Neuronal stem cell (in vitro differentiated cells): ENCODE measurements at regions not wholly inside any gene's neighbourhood (a gene's known extent, or its start where the extent isn't known, plus 50 kb on each side); places are given as distances from the start of the nearest gene placed in this dataset.

Experiments
- DNase-seq: peaks from one replicate; pipeline ENCODE4 v3.0.0-alpha.2; 2013; ENCODE audit warnings: low spot score
- H2AFZ ChIP-seq: one replicate; pipeline ENCODE4 v1.6.1; 2013; ENCODE audit warnings: mild to moderate bottlenecking, low read length, inconsistent platforms
- H2AK5ac ChIP-seq: 2 replicates; pipeline ENCODE4 v1.6.1; 2013; ENCODE audit warnings: low read depth, mild to moderate bottlenecking, inconsistent platforms, low read length, moderate library complexity, mixed read lengths
- H2BK120ac ChIP-seq: 2 replicates; pipeline ENCODE4 v1.6.1; 2013; ENCODE audit warnings: low read depth, mild to moderate bottlenecking, inconsistent platforms, low read length, moderate library complexity, mixed read lengths
- H2BK12ac ChIP-seq: one replicate; pipeline ENCODE4 v1.6.1; 2013; ENCODE audit warnings: low read length, inconsistent platforms
- H2BK15ac ChIP-seq: 2 replicates; pipeline ENCODE4 v1.6.1; 2013; ENCODE audit warnings: mild to moderate bottlenecking, low read length, inconsistent platforms, mixed read lengths
- H2BK5ac ChIP-seq: one replicate; pipeline ENCODE4 v1.6.1; 2013; ENCODE audit warnings: inconsistent platforms, mild to moderate bottlenecking, low read length, moderate library complexity
- H3K14ac ChIP-seq: one replicate; pipeline ENCODE4 v1.6.1; 2013; ENCODE audit warnings: low read length, inconsistent platforms
- H3K18ac ChIP-seq: 2 replicates; pipeline ENCODE4 v1.6.1; 2013; ENCODE audit warnings: low read length, inconsistent platforms
- H3K23ac ChIP-seq: 2 replicates; pipeline ENCODE4 v1.6.1; 2013; ENCODE audit warnings: low read depth, mild to moderate bottlenecking, mixed read lengths, low read length, inconsistent platforms; ENCODE audit not compliant: poor library complexity
- H3K27ac ChIP-seq: replicated peaks from 3 replicates; pipeline ENCODE4 v1.5.1; 2013; ENCODE audit warnings: low read length, inconsistent platforms
- H3K27me3 ChIP-seq, 3 experiments: 2 replicates each; pipeline ENCODE4 v1.6.1; 2013; ENCODE audit warnings: low read length in 3 of 3, mild to moderate bottlenecking in 2 of 3, inconsistent platforms in 1 of 3, low read depth in 1 of 3, mixed read lengths in 1 of 3, moderate library complexity in 1 of 3; ENCODE audit not compliant: control insufficient read depth in 3 of 3, insufficient read depth in 3 of 3
- H3K36me3 ChIP-seq, 2 donors: replicated peaks in 1 of 2; 2 replicates each; pipeline ENCODE4 v1.6.1; 2013; ENCODE audit warnings: low read length in 2 of 2; ENCODE audit not compliant: control insufficient read depth in 2 of 2, insufficient read depth in 2 of 2
- H3K4ac ChIP-seq: 2 replicates; pipeline ENCODE4 v1.6.1; 2013; ENCODE audit warnings: inconsistent platforms, mild to moderate bottlenecking, low read length, moderate library complexity
- H3K4me1 ChIP-seq, 2 donors: 1 replicate in 1 of 2; 2 replicates in 1 of 2; pipeline ENCODE4 v1.6.1; 2013; ENCODE audit warnings: low read length in 2 of 2, low read depth in 1 of 2; ENCODE audit not compliant: control insufficient read depth in 2 of 2, insufficient read depth in 1 of 2
- H3K4me2 ChIP-seq: one replicate; pipeline ENCODE4 v1.6.1; 2013; ENCODE audit warnings: mild to moderate bottlenecking, low read length, inconsistent platforms; ENCODE audit not compliant: insufficient read depth, poor library complexity, severe bottlenecking
- H3K4me3 ChIP-seq, 2 donors: 2 replicates each; pipeline ENCODE4 v1.5.1; 2013; ENCODE audit warnings: low read length in 2 of 2, mild to moderate bottlenecking in 2 of 2, inconsistent platforms in 1 of 2, moderate library complexity in 1 of 2
- H3K79me1 ChIP-seq: one replicate; pipeline ENCODE4 v1.6.1; 2013; ENCODE audit warnings: low read depth, mild to moderate bottlenecking, inconsistent platforms, low read length, moderate library complexity
- H3K9ac ChIP-seq: one replicate; pipeline ENCODE4 v1.6.1; 2013; ENCODE audit warnings: mild to moderate bottlenecking, low read depth, low read length, inconsistent platforms; ENCODE audit not compliant: poor library complexity
- H3K9me3 ChIP-seq, 2 donors: replicated peaks in 1 of 2; 2 replicates each; pipeline versions ENCODE3 to v1.6.1; 2013; ENCODE audit warnings: low read length in 2 of 2, mild to moderate bottlenecking in 2 of 2, inconsistent platforms in 1 of 2, low read depth in 1 of 2, mixed read lengths in 1 of 2, moderate library complexity in 1 of 2; ENCODE audit not compliant: control insufficient read depth in 2 of 2, insufficient read depth in 1 of 2
- H4K8ac ChIP-seq: one replicate; pipeline ENCODE4 v1.6.1; 2013; ENCODE audit warnings: low read depth, mild to moderate bottlenecking, inconsistent platforms, low read length, moderate library complexity
- H4K91ac ChIP-seq: one replicate; pipeline ENCODE4 v1.6.1; 2013; ENCODE audit warnings: low read length, low read depth, mild to moderate bottlenecking, inconsistent platforms; ENCODE audit not compliant: poor library complexity
- WGBS, 2 donors: extraction: QIAGEN DNeasy Blood & Tissue Kit; methylation state at CpG; one replicate each; pipeline ENCODE4 v1.1.7; 2013; ENCODE audit warnings: missing lambda C conversion rate in 2 of 2, mixed read lengths in 1 of 2; ENCODE audit not compliant: insufficient read length in 2 of 2, insufficient replicate concordance in 1 of 2; ENCODE audit errors: extremely low coverage in 2 of 2; 5-methylcytosine and 5-hydroxymethylcytosine counted together

DNA sequence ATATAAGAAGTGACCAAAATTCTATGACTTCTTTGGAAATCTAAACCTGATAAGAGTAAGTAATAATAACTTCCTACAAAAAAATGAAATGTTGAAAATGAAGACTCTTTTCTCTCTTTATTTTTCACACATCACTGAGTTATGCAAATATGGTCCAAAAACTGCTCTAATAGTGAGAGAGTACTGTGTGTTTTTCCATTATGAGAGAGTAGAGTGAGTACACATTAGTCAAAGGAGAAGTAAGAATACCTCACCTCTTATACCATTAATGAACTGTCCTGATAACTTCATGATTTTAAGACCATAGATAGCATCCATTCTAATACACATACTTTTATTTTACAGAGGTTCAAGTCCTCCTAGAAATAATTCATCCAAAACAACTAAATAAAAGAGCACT lies 1310.2 kb downstream of the SI start:
- Histone ChIP-seq H3K14ac (no peak overlapping the region), H3K27me3 (no peaks in the 10 kb centered on the region), H2AFZ (no peak overlapping the region), H4K91ac (no peak overlapping the region), H3K9me3 (no peaks in the 10 kb centered on the region), H3K4ac (no peak overlapping the region), H2BK5ac (no peak overlapping the region), H2BK120ac (no peak overlapping the region), H3K23ac (no peak overlapping the region), H3K36me3 (no peaks in the 10 kb centered on the region), H2AK5ac (no peak overlapping the region), H3K4me3 (no peak overlapping the region), H3K27ac (no peak overlapping the region), H3K4me2 (no peak overlapping the region), H2BK12ac (no peak overlapping the region), H3K9ac (no peak overlapping the region), H4K8ac (no peak overlapping the region), H3K4me1 (no peaks in the 10 kb centered on the region), H3K18ac (no peak overlapping the region), H2BK15ac (no peak overlapping the region), H3K79me1 (no peaks in the 10 kb centered on the region)
- DNase-seq, result no peak

GRCh38 chr3:163766112-163766511 lies 1312.2 kb downstream of the SI start:
- Histone ChIP-seq H3K27me3 (no peaks in the 10 kb centered on the region), H3K36me3 (no peaks in the 10 kb centered on the region), H3K4me3 (no peak overlapping the region), H3K23ac (no peak overlapping the region), H3K4me1 (no peaks in the 10 kb centered on the region), H2BK5ac (no peak overlapping the region), H3K4me2 (no peak overlapping the region), H3K9me3 (no peaks in the 10 kb centered on the region), H3K79me1 (no peaks in the 10 kb centered on the region), H4K8ac (no peak overlapping the region), H4K91ac (no peak overlapping the region), H3K27ac (no peak overlapping the region), H2BK15ac (no peak overlapping the region), H3K4ac (no peak overlapping the region), H2AK5ac (no peak overlapping the region), H2BK120ac (no peak overlapping the region), H3K18ac (no peak overlapping the region), H3K9ac (no peak overlapping the region), H3K14ac (no peak overlapping the region), H2AFZ (no peak overlapping the region), H2BK12ac (no peak overlapping the region)
- DNase-seq, result no peak

DNA sequence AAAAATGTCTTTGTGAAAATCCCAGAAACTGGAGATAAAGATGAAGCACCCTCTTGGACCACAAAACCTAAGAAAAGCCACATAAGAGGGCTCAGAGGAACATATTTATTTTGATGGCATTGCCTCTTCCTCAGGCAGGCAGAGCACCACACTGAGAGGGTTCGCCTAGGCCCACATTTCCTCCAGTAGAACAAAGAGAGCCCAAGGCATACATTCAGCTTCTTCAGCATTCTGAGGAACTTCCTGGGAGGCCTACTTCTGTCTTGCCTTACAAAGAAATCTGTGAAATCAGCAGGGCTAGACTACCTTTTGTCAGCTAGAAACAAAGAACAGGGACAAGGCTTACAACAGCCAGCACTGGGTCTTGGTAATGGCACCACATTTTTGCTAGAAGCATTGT lies 1325.3 kb downstream of the SI start:
- H3K23ac ChIP-seq, result no peak overlapping the region
- H3K27ac ChIP-seq, result no peak overlapping the region
- H3K9ac ChIP-seq, result no peak overlapping the region
- H2AK5ac ChIP-seq, result no peak overlapping the region
- no peak overlapping the region for H2BK5ac ChIP-seq
- H3K36me3 ChIP-seq, result no peaks in the 10 kb centered on the region
- no peaks in the 10 kb centered on the region for H3K79me1 ChIP-seq
- H2BK120ac ChIP-seq, result no peak overlapping the region
- peak overlapping the region; percentile 80 for H2AFZ ChIP-seq
- no peak overlapping the region for H2BK15ac ChIP-seq
- no peaks in the 10 kb centered on the region for H3K27me3 ChIP-seq
- WGBS, 2 donors, result no CpG with 5 or more reads among the region's 1 CpG
- H4K8ac ChIP-seq, result no peak overlapping the region
- H3K4ac ChIP-seq, result no peak overlapping the region
- no peak overlapping the region for H3K4me2 ChIP-seq
- H4K91ac ChIP-seq, result no peak overlapping the region
- H3K14ac ChIP-seq, result no peak overlapping the region
- no peak overlapping the region for H3K4me3 ChIP-seq
- H3K4me1 ChIP-seq, result peaks cover 0 to 12% of the 10 kb centered on the region in 2 donors
- H2BK12ac ChIP-seq, result no peak overlapping the region
- peaks cover 2 to 14% of the 10 kb centered on the region in 2 donors for H3K9me3 ChIP-seq
- peak; percentile 2 for DNase-seq
- no peak overlapping the region for H3K18ac ChIP-seq

GRCh38 chr3:163745204-163745603 lies 1333.1 kb downstream of the SI start:
- Histone ChIP-seq H3K4ac (no peak overlapping the region), H4K8ac (no peak overlapping the region), H3K27ac (no peak overlapping the region), H3K9me3 (peaks cover 2 to 14% of the 10 kb centered on the region in 2 donors), H2BK15ac (no peak overlapping the region), H3K9ac (no peak overlapping the region), H3K18ac (no peak overlapping the region), H3K36me3 (no peaks in the 10 kb centered on the region), H2AFZ (peak overlapping the region; percentile 42), H3K4me1 (peaks cover 0 to 5% of the 10 kb centered on the region in 2 donors), H2AK5ac (no peak overlapping the region), H2BK120ac (no peak overlapping the region), H4K91ac (no peak overlapping the region), H2BK12ac (no peak overlapping the region), H3K23ac (no peak overlapping the region), H2BK5ac (no peak overlapping the region), H3K14ac (no peak overlapping the region), H3K4me2 (no peak overlapping the region), H3K79me1 (no peaks in the 10 kb centered on the region), H3K4me3 (no peak overlapping the region), H3K27me3 (no peaks in the 10 kb centered on the region)
- WGBS, 2 donors, result no CpG with 5 or more reads among the region's 2 CpGs
- no peak for DNase-seq
